Uterus (tissue), 3 donors: ENCODE measurements at regions not wholly inside any gene's neighbourhood (a gene's known extent, or its start where the extent isn't known, plus 50 kb on each side); places are given as distances from the start of the nearest gene placed in this dataset.

ENCODE experiments used
- DNase-seq, 2 donors: peaks; one replicate each; pipeline ENCODE4 v3.0.0-alpha.2; 2019 to 2020
- H3K27ac ChIP-seq, 2 donors: fragments of 200-600 bp; sonication (generic); 1 replicate in 1 of 2; 2 replicates in 1 of 2; pipeline ENCODE4 v1.5.1; 2016 to 2018
- H3K27me3 ChIP-seq, 2 donors: fragments of 200-600 bp; sonication (generic); one replicate each; pipeline ENCODE4 v1.5.1; 2018 to 2019; ENCODE audit warnings: control low read depth in 1 of 2
- H3K36me3 ChIP-seq, 2 donors: fragments of 200-600 bp; sonication (generic); one replicate each; pipeline ENCODE4 v1.5.1; 2019; ENCODE audit warnings: control low read depth in 1 of 2
- H3K4me1 ChIP-seq, 2 donors: fragments of 200-600 bp; sonication (generic); one replicate each; pipeline ENCODE4 v1.5.1; 2018 to 2019; ENCODE audit warnings: control low read depth in 1 of 2
- H3K4me3 ChIP-seq, 2 donors: fragments of 200-600 bp; sonication (generic); 1 replicate in 1 of 2; 2 replicates in 1 of 2; pipeline ENCODE4 v1.5.1; 2018 to 2019; ENCODE audit warnings: mild to moderate bottlenecking in 1 of 2
- H3K9me3 ChIP-seq, 2 donors: fragments of 200-600 bp; sonication (generic); one replicate each; pipeline ENCODE4 v1.5.1; 2019; ENCODE audit warnings: control low read depth in 1 of 2
- CTCF ChIP-seq, 4 experiments: fragments of 200-600 bp in 2 of 4; fragments of 450-650 bp in 2 of 4; sonication (generic) in 2 of 4; IDR thresholded peaks; one replicate each; pipeline ENCODE4 v1.5.1; 2016 to 2019; ENCODE audit warnings: antibody characterized with exemption in 4 of 4, mild to moderate bottlenecking in 2 of 4, moderate library complexity in 1 of 4
- POLR2A ChIP-seq, 2 donors: fragments of 450-650 bp; IDR thresholded peaks; one replicate each; pipeline ENCODE4 v1.6.1; 2016; ENCODE audit warnings: antibody characterized with exemption in 2 of 2, mild to moderate bottlenecking in 1 of 2, moderate library complexity in 1 of 2
- intact Hi-C: fragments of 100-400 bp; cut with DNase I; formaldehyde crosslinking; loops from one replicate; pipeline ENCODE4 v1.15.1; 2023; ENCODE audit warnings: low total_unique reads
- donor health status: DM: yes; HTN: yes; CAD: no.

GRCh38 chr2:129902731-129903585 is 76.5 kb upstream of the RAB6C start:
- no peak overlapping the region for H3K27ac ChIP-seq
- intact Hi-C loops = no loop called here
- TF ChIP-seq POLR2A (IDR thresholded peaks at IDR 0.05) = no peak
- TF ChIP-seq CTCF (IDR thresholded peaks at IDR 0.05) = no peak
- no peak for DNase-seq
- H3K9me3 ChIP-seq = no peaks in the 10 kb centered on the region
- no peaks in the 10 kb centered on the region for H3K36me3 ChIP-seq
- no peaks in the 10 kb centered on the region for H3K4me1 ChIP-seq
- H3K27me3 ChIP-seq = no peaks in the 10 kb centered on the region
- H3K4me3 ChIP-seq = no peak overlapping the region

GRCh38 chr2:129903586-129904425 is 75.7 kb upstream of the RAB6C start:
- intact Hi-C loops = no loop called here
- TF ChIP-seq POLR2A (IDR thresholded peaks at IDR 0.05) (no peak), CTCF (IDR thresholded peaks at IDR 0.05) (no peak)
- DNase-seq = no peak

DNA sequence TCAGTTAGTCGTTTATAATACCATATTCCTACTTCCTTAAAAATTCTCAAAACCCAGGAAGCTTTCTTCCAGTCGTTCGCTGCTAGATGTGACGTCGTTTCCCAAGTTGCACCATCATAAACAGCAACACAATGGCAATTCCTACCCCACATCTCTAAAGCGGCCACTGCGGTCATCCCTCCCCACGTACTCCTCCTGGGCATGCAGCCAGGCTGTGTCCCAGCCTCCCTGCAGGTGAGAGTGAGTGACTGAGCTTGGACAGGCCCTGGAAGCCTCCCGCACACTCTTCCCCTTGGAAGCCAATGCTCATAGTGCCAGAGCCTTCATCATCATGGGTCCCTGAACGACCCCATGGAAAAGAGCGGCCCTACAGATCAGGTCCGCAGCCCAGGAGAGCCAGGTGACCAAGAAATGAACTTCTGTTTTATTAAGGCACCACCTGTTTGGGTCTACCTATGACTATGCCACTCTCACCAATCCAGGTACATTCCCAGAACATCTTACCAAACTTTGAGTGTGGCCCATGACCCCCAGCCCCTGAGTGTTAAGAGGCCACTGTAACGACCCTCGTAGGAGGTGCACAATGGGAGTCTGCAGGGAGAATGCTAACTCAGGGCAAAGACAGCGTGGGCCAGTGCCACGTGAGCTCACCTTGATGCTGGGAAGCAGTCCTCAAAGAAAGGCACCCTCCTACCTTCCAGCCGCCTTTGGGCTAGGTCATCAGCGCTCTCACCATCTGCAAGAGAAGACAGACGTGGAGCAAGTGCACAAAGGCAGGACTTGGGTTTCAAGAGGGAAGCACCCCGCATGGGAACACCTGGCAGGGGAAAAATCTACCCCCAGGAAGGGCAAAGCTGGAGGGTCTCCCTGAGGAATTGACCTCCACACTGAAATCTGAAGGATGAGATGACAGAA is 74.7 kb upstream of the RAB6C start:
- no peak overlapping the region for H3K4me3 ChIP-seq
- no peak for DNase-seq
- H3K27me3 ChIP-seq = no peaks in the 10 kb centered on the region
- H3K9me3 ChIP-seq = no peaks in the 10 kb centered on the region
- TF ChIP-seq POLR2A (IDR thresholded peaks at IDR 0.05) (no peak), CTCF (IDR thresholded peaks at IDR 0.05) (no peak)
- no peak overlapping the region for H3K27ac ChIP-seq
- H3K4me1 ChIP-seq = no peaks in the 10 kb centered on the region
- intact Hi-C loops = no loop called here
- no peaks in the 10 kb centered on the region for H3K36me3 ChIP-seq

More at GRCh38 chr2:129903586-129904425, 75.7 kb upstream of the RAB6C start:
- Histone ChIP-seq H3K4me1 (no peaks in the 10 kb centered on the region), H3K36me3 (no peaks in the 10 kb centered on the region), H3K4me3 (no peak overlapping the region), H3K27me3 (no peaks in the 10 kb centered on the region), H3K27ac (no peak overlapping the region), H3K9me3 (no peaks in the 10 kb centered on the region)

DNA sequence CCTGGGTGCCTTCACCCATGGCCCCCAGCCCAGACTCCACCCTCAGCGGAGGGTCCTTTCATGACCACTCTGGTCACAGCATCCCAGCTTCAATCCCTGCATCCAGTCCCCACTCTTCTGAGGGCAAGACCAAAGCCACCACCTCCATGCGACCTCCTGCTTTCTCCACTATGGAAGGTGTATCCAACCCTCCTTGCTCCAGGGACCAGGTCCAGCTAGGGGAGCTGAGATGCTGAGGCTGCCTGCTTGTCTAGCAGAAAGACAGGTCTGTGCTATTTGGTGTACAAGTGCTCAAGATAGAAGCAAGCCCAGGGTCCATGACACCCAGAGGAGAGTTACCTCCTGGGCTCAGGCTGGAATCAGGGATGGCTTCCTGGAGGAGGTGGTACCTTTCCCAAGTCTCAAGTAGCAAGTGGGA is 73.8 kb upstream of the RAB6C start:
- no peaks in the 10 kb centered on the region for H3K9me3 ChIP-seq
- no peak overlapping the region for H3K4me3 ChIP-seq
- H3K4me1 ChIP-seq = no peaks in the 10 kb centered on the region
- H3K27me3 ChIP-seq = no peaks in the 10 kb centered on the region
- intact Hi-C loops = no loop called here
- no peaks in the 10 kb centered on the region for H3K36me3 ChIP-seq
- DNase-seq = no peak
- TF ChIP-seq POLR2A (IDR thresholded peaks at IDR 0.05) = no peak
- no peak for TF ChIP-seq CTCF (IDR thresholded peaks at IDR 0.05)
- H3K27ac ChIP-seq = no peak overlapping the region
